ENCODE measurements at regions not wholly inside any gene's neighbourhood (a gene's known extent, or its start where the extent isn't known, plus 50 kb on each side); places are given as distances from the start of the nearest gene placed in this dataset.

DNA sequence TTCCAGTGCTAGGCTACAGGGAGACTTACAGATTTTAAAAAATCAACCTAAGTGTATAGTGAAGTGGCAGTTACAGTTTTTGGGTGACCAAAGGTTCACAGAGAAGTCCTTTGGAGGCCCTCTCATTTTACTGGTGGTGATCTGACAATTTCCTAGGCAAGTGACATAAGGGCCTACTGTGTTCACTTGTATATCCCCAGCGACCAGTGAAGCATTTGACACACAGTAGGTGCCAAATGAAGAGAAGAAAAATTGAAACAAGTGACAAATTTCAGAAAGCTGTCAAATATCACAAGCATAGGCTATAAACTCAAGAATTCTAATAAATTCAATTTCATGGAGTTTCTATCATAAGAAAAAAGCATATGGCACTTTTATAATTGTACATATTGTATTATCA, 89.5 kb downstream of the RPL22L1 start:
- DNase-seq, result no peak

DNA sequence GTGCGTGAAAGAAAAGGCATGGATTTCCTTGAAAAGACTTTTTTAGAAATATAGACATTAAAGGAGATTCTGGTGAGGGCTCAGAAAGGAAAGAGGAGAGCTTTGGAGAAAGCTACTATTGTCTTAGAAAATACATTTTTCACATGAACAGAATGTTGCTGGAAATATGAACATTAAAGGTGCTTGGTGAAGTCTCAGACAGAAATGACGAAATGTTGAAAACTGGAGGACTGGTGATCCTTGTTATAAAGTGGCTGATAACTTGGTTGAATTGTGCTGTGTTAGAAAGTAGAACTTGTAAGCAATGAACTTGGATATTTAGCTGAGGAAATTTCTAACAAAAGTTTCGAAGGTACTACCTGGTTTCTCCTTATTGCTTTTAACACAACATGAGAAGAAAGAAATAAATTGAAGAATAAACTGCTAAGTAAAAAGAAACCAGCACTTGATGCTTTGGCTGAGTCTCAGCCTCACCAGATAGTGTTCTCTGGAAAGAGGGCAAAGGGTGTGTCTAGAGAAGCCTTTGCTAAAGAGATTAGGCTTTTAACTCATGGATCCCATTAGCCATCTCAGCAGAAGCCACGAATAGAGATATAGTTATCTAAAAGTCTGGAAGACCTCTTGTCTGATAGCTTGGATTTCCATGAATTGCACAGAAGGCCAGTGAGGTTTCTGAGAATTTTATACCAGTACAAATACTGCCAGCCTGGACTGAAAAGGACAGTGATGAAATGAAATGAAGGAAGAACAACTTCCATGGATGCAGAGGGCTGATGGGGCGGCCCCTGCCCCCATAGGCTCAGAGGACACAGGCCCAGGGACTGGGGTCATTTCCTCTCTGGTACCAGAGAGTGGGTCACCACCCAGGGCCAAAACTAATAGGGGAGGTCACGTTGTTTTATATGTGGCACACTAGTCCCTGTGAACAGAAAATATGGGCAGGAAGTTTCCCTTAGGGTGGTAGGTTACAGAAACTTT, 91.5 kb downstream of the RPL22L1 start:
- no peak for DNase-seq

DNA sequence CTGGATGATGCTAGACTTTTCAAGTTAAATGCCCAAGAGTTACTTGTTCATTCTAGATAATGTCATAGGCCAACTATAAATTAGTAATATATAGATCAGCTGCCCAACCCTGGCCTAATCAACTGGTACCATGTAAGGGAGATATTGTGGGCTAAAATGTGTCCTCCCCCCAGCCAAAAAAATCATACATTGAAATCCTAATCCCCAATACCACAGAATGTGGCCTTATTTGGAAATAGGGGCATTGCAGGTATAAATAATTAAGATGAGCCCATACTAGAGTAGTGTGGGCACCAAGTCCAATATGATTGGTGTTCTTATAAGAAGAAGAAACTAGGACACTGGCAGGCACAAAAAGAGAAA, 92.5 kb downstream of the RPL22L1 start:
- no peak for DNase-seq

DNA sequence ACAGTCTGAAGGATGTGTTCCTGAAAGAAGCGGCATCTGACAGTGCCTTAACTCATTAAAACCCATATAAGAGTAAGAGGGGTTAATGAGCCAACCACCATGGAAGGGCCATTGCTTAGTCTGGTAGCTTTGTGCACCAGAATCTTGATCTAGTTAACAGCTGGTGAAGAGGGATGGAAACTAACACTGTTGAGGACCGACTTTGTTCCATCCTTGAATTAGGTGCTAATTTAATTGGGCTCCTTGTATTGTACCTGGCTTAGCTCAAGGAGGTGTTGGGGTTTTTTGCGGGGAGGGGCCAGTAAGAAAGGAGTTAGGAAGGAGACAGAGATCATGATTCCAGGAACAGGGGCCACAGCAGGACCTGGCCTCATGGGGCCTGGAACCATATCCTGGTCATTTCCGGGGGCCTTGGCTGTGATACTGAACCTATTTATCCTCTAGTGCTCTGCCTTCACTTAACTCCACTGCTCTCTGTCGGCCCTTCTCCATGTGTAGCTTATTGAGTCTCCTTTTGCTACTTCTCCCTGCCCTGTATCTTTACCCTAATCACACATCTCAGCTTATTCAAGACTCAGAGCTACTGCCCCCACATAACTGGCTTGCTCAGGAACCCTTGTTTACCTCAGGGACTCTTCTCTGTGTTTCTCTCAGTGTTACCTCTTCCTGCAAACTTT, 93.0 kb downstream of the RPL22L1 start:
- no peak for DNase-seq

DNA sequence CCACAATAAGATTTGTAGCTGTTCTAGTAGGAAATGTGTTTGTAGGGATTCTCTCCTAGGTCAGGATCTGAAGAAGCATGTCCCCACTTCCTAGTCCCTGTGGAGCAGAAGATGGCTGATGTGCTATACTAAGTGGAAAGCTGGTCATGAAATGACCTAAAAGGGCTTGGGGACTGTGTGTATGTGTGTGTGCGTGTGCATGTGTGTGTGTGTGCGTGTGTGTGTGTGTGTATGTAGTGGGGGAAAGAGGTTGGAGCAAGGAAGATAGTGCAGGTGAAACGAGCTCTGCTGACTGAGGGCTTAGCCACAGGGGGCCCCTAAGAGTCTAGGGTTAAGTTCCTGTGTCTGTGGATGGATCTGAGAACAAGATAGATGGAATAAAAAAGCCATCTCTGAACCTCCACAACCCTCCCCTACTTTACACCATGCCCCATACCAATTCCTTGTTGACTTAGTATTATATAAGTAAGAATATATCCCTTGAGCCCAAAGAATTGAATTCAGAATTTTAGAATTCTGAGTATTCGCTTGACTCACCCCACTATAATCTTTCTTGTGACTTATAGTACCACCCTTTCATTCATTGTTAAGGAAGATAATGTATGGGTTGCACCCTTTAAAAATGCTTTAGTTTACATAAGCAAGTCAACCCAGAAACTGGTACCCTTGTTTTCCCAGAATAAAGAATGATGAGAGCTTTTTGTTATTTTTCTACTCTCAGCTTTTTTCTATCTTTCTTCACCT, 96.1 kb downstream of the RPL22L1 start:
- DNase-seq, result no peak

DNA sequence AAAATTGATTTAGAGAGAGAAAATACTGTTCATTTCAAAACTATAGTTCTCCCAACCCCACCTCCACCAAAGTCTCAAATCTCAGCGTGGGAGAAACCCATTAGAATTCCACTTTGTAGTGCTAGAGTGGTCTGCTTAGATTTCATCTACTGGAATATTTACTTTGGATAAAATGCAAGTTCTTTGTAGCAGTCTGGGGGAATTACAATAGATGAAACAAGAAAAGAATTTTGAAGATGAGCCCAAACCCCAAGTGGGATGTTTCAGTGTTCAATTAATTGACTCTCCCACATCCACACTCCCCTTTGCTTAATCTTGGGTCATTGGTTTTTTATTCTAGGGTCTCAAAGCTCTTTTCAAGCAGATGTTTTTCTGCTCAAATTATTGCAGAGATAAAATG, 97.8 kb downstream of the RPL22L1 start:
- no peak for DNase-seq

DNA sequence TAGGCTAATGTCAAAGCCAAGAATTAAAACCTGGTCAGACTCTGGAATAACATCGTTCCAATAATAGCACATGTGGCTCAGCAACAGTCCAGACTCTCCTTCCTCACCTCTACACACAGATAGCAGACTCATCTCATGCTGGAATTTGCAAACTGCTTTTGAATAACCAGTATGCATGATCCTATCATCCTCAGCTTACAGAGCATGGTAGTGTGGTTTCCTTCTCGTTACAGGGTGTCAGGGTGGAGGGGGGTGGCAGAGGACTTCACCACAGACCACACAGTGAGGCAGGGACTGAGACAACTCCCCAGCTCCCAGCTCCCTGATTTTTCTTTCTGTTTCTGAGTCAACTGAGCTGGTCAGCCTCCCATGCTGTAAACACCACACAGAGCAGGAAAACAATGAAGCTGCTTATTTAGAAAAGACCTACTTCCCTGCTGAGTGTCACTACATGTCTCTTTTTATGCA, 101.6 kb downstream of the RPL22L1 start:
- DNase-seq, result no peak

DNA sequence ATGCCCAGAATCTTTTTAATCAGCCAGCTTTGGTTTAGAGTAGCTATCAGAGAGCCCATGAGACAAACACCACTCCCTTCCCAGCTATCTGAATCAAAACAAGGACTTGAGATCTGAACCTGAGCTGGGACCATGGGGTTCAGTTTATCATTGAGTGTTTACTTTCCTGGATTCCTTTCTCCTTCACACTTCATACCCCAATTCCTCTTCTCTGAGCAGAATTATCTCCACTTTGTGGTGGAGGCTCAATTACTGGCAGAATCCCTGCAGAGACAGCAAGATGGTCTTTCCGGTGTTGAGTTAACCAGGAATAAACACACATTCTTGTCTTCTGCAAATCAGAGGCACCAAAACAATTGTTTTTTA, 102.4 kb downstream of the RPL22L1 start:
- no peak for DNase-seq

DNA sequence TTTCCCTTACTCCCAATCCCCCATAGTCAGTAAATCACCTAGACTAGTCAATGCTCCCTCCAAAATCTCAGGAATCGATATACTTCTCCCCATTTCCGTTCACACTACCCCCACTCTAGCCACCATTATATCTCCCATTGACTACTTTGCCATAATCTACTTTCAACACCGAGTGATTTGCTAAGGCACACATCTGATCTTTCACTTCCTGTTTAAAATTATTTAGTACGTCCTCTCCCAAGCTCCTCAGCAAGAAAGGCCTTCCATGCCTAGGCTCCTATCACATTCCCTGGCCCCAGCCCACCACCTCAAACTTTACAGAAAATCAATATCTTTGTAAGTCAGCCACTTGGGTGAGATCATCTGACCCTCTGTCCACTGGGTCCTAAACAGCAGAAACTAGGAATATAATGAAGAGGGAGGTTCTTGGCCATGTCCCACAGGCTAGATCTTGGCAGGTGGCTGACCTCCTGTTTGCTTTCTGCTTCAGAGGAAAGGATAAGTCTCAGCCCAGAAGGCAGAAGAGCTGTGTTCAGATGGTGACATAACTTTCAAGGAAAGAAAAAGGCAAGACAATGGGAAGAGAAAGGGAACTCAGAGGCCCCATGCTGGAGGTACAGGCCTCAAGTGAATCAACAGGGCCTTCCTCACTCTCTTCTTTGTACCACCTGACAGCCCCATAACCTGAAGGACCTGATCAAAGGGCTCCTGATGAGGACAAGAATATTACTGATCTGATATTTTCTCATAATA, 103.0 kb downstream of the RPL22L1 start:
- DNase-seq, result no peak

DNA sequence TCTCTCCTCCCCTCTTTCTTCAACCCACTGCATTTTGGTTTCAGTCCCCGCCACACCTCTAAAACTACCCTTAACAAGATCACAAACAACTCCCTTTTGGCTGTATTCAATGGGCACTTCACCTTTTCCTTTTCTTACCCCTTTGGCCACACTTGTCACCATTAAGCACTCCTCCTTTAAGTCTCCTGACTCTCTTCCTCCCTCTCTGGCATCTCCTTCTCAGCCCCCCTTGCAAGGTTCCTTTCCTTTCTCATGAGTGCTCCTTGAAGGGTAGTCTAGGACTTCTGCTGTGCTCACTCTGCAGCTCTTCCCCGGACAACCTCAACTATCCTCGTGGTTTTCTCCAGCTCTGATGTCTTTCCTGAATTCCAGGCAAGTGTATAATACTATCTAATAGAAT, 103.7 kb downstream of the RPL22L1 start:
- no peak for DNase-seq

DNA sequence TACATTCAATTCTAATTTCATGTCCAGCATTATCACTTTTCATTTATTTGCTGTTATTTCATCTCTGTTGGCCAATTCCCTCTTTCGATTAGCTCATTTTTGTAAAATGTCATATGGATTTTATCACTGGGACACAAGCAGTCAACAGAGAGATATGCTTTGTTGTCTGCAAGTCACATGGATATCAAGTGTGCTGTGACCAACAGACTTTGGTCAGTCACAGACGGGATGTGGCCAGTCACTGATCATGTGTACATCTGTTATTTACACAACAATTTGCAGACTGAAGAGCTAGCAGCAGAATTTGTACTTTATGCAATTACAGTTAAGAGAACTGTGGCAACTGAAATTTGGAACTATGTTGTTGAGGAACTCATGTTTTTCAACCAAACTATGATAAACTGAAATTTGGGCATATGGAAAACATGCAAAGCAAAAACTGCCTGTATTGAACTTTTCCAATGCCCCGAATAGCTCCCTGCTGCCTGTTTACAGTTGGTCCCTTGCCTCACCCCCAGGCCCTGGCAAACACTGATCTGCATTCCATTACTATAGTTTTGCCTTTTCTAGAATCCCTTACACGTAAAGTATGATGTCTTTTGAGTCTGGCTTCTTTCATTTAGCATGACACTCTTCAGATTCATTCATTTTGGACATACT, 104.4 kb downstream of the RPL22L1 start:
- DNase-seq, result no peak

DNA sequence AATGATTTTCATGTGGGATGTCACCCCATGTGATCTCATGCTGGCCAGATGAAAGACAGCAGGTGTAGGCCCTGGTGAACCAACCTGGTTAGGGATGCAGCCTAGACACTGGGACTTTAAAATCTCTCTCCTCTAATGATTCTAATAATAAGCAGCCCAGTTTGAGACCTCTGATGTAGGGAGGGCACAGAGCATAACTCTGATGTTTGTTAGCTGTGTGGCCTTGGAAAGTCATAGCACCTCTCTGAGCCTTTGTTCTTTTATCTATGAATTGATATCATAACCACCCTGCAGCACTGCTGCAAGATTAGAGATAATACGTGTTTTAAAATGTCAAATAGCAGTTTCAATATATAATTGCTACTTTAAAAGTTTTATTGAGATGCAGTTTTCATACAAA, 106.0 kb downstream of the RPL22L1 start:
- no peak for DNase-seq

DNA sequence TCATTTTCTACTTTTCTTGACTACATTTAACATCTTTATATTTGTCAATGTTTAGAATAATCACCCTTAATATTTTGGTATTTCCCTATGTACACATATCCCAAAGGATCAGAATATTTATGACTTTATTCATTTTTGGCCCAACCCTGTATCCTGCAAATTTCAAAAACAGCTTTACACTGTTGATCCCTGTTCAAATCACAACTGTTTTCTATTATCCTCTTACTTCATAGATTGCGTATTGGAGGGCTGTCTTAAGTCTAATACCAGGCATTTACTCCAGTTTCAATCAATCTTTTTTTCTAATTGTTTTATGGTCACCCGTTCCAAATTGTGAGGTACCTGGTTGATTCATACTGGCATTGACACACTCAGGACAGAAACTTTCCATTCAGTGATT, 107.9 kb downstream of the RPL22L1 start:
- DNase-seq, result no peak

DNA sequence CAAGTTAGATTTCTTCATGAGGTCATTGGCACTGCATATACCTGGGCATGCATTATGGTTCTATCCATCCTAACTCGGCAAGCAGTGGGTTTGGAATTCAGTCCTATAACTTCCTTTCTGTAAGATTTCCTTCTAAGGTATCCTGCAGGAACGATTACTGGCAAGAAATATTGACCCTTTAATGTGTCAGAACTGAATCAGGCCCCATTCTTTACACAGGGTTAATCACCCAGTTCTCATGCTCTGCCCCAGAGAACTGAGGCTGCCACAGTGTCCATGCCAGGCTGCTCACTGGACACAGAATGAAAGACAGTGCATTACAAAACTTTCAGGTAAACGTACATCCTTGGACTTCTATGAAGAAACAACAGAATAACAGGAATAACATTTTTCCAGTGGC, 108.9 kb downstream of the RPL22L1 start:
- DNase-seq, result no peak

DNA sequence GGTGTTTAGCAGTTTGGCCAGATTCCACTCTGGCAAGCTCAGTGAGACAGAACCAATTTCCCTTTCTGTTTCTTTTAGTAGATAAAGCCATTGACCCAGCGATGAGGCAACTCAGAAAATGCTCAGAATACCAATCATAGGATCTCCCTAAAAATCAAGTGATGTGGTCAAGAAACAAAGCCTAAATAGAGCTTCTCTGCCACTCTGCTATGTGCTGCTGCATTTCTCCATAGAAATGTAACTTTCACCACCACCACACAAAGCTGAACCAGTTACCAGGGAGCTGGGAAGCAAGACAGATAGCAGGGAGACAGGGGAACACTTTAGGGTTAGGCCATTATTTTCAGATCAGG, 109.8 kb downstream of the RPL22L1 start:
- DNase-seq, result no peak

DNA sequence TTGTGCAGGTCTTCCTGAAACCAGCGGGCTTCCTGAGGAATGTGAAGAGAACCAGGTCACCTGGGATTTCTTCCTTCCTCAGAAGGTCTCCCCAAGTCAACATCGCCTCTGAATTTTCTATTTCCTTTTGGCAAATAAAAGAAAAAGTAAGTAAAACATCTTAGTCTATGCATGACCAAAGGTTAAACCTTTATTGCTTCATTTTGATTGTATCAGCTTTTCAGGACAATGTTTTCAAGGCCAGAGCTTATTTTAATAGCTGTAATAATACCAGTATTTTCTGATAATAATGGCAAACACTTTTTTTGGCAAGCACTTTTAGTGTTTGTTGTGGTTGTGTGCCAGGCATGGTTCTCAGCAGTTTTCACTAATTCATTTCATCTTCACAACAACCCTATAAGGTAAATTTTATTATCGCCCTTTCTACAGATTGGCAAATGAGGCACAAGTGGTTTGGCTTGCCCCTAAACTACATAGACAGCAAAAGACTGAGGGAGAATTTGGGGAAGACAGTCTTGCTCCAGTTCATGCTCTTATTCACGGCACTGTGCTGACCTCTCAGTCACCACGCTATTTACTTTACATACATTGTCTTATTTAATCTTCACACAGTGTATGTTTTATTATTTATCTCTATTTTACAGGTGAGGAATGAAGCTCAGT, 110.4 kb downstream of the RPL22L1 start:
- no peak for DNase-seq

DNA sequence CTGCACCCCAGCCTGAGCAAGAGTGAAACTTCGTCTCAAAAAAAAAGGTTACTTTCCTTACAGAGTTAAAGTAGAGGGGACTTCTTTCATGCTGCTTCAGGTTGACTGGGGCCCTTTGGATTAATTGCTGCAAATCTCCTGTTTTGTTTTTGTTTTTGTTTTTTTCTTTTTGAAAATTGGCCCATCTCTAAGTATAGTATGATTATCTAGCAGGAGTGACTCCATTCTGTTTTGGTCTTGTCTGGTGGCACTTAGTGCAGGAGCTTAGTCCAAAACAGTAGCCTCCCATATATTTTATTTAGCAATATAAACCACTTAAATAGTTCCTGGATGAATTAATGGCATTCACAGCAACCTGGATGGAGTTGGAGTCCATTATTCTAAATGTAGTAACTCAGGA, 113.0 kb downstream of the RPL22L1 start:
- no peak for DNase-seq

DNA sequence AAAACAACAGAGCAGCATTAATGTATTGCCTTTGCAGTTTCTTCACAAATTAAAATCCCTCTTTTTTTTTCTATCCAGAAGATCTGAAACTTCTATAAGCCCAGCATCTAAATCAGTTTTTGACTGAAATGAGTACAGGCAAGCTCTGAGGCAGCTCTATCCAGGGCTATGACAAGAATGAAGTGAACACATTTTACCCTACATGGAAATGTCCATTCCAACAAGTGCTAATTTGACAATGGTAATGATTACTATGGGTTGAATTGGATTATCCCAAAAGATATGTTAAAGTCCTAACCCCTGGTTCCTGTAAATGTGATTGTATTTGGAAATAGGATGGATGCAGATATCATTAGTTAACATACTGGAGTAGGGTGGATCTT, 115.7 kb downstream of the RPL22L1 start:
- no peak for DNase-seq

DNA sequence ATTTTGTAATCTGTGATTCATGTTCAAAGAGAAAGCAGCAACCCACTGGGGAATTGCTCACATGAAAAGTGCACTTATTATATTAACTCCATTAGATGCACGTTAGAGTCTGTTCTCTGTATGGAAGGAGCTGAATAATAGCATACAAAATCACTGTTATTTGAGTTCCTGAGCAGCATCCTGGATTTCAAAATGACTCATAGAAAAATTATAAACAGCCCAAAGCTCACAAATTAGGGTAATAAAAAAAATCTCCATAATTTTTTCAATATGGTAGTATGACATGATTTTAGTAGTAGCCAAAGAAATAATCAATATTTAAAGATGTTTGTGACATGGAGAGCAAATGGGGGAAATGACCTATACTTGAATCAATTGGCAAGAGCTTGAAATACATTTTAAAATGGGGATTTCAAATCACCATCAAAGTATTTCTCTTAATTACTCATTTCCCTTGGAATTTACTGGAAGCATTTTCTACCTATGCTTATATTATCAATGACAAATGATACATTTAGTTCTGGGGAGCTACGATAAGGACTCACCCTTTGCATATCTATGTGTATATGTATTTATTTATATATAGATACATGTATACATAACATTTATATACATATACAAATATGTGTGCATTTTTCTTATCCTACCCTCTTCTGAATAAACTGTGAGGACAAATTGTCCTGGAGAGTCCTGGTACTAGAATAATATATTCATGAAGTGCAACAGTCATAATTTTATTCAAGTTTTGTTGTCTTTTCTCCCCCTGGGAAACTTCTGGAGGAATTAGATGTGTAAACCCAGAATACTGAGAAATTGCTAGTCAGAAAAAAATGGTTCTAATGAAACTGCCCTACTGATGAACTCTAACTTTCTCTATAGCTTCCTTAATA, 116.3 kb downstream of the RPL22L1 start:
- DNase-seq, result no peak

DNA sequence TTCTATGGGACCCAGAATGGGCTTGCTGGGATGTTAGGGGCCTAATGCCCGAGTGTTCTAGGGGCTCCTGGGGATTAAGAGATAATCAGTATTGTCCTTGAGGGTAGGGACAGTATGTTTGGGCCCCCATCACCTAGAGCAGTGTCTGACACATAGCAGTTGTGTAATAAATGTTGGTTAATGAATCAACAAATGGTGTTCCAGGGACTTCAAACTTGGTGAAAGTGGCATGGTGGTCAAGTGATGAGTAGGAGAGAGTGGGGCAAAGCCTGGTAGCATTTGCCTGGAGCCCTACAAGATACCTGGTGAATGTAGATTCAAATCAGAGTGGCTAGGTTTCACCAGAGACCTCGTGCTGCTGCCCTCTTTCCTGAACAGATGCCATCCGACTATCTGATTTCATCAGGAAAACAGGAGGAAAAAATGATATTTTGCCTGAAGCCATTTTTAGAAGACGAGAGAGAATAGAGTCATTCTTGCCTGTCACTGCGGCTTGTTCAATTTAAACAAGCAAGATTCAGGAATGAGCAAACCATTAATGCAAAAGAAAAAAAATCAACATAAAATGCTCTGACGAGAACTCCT, 117.3 kb downstream of the RPL22L1 start:
- no peak for DNase-seq

DNA sequence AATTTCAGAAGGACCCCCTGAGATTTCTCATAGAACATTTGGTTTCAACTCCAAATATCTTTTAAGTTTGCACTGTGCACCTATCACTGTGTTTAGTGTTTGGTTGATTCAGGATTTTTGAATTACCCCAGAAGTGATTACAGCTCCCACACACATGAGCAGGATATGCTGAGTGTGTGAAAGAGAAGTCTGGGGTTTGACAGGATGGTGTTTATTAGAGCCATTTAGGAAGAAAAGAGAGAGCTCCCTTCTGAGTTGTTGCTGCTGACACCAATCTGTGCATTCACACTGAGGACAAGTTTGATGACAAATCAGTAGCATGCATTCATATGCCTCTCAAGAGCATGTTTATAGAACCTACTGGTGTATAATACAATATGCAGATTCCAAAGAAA, 118.1 kb downstream of the RPL22L1 start:
- no peak for DNase-seq

Data from SHP77 treated with DMSO at 0.1 percent for 48 hours (cell line).